Stimulated activated CD8-positive, alpha-beta memory T cell treated with anti-CD3 and anti-CD28 coated beads, Interleukin-7, amount 100 ng/mL, for 48 hours (primary cell): ENCODE measurements at regions not wholly inside any gene's neighbourhood (a gene's known extent, or its start where the extent isn't known, plus 50 kb on each side); places are given as distances from the start of the nearest gene placed in this dataset.

ENCODE experiments used
- DNase-seq, 2 donors: peaks; one replicate each; pipeline ENCODE4 v3.0.0-alpha.2; 2020; ENCODE audit warnings: low read depth in 1 of 2; ENCODE audit errors: extremely low read depth in 1 of 2

GRCh38 chr13:44299152-44299943 is 74.3 kb upstream of the SERP2 start:
- no peak for DNase-seq

DNA sequence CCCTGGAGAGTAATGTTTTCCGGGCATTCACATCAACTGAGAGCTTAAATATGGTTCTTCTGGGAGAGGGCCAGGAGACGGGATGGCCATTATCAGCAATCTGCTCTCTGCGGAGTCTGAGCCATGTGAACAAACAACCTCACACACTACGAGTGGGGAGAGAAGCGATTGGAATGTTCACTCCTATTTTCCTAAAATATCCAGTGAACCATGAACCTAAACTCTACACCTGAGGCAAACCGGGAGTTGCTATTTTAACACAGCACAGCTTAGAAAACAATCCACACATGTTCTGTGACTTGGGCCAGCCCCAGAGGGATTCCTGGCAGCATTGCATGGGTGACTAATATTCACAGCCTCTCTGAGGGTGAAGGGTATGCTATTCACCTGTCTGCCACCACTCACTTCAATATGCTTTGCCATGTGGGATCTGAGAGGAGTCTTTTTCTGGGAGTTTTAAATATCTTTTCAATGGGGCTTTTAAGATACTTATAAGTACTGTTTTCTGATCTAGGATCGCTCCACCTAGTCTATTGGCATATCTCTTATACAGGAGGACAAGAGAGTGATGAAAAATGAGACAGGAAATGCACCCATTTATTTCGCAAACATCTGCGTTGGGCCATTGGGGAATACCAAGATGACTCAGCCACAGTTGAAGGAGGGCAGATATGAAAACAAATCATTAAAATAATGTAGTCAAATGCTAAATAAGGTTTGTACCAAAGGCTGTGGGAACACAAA is 72.6 kb upstream of the SERP2 start:
- DNase-seq, result peak in 1 of 2 donors; percentile 16

DNA sequence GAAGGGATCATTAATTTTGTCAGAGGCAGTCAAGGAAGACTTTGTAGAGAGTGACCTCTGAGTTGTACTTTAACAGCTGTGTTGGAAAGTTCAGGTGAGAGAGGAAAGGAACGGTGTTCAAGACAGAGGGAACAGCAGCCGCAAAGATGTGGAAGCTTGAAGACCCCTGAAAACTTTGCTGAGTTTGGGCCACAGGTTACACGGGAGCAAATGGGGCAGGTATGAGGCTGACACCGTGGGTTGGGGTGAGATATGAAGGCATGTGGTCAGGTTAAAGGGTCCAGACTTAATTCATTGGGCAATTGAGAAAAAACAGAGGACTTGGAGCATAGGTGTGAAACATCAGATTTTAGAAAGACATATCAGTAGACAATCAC is 72.0 kb upstream of the SERP2 start:
- DNase-seq, result no peak

DNA sequence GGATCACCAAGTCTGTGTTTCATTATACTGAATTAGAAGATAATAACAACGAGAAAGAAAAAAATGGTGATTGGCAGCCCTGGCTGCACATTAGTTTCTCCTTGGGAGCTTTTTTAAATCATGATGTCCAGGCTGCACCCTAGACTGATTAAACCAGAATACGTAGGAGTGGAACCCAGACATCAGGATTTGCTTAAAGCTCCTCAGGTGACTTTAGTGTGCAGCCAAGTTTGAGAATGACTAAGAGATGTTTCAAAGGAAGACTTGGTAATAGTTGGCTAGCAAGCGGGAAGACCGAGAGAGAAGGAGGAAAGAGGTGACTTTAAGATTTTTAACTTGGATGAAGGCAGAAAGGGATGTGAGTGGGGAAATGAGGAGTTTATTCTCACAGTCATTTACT is 71.4 kb upstream of the SERP2 start:
- DNase-seq, result no peak

- DNase-seq, result no peak
Measured at GRCh38 chr13:44302940-44303575, 70.6 kb upstream of the SERP2 start.

GRCh38 chr13:44303681-44304432 is 69.8 kb upstream of the SERP2 start:
- DNase-seq, result no peak

GRCh38 chr13:44304433-44304725 is 69.2 kb upstream of the SERP2 start:
- no peak for DNase-seq

DNA sequence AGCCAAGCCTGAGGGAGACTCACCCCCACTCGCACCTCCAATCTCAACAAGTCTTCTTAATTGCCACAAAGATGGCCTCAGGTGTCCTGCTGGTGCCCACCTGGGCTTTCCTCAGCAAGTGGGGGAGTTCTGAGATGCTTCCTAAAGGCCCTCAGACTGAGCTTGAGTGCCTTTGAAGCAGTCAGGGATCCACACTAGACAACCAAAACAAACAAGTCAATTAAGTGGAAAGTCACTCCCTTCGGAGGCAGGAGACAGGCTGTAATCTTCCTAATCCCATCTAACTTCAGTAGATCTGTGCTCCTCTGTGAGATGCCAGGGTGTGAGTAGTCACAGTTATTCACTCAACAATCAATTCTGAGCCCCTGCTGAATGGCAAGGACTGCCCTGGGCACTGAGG is 68.3 kb upstream of the SERP2 start:
- no peak for DNase-seq

DNA sequence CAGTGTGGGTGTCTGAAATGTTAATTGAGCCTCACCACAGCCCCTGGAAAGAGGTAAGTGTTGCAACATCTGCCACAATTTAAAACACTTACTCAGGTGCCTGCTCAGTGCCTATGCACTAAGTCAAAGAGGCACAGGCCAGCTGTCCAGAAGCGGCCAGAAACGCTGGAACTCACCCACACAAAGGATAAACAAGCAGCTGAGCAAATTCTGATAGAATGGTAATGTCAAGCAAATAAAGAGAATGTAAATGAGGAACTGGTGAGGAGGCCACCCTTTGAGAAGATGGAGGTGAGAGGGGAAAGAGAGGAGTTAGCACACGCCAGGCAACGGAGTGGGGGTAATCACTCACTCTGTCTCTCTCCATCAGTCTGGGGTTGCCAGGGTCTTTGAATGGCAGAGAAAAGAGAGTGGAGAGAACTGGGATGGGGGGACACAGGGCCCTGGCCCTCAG is 67.7 kb upstream of the SERP2 start:
- no peak for DNase-seq

DNA sequence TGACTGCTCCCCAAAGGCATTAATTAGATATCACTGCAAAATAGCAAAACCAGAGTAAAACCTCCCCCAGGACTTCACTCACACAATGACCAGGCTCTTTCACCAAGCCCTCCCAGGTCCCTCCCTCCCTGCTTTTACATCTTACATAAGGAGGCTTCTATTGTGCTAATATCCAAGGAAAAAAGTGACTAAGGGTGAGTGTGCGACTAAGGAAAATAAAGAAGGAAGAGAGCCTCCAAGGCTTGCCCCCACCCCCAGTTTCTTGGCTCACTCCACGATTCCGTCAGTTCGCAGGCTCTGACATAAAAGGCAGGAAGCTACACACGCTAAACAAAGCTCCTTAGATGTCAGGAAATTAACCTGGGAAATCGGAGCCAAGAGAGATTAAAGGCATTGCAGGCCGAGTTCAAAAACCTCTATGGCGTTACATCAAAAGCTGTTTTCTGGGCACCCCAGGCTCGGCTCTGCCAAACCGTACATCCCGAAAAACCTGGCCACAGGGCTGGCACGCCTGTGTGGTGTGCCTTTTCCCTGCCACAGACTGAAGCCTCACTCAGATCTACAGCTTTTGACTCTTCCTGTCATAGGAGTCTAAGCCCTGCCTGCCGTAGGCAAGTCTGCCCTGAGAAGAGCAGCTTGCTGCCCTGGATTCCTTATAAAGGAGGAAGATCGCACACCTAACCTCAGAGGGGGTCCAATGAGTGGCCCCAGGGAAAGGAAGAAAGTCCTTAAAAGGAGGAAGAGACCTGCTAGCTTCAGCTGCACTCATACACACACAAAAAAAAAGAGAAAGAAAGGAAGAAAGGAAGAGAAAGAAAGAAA is 67.0 kb upstream of the SERP2 start:
- DNase-seq, result no peak

DNA sequence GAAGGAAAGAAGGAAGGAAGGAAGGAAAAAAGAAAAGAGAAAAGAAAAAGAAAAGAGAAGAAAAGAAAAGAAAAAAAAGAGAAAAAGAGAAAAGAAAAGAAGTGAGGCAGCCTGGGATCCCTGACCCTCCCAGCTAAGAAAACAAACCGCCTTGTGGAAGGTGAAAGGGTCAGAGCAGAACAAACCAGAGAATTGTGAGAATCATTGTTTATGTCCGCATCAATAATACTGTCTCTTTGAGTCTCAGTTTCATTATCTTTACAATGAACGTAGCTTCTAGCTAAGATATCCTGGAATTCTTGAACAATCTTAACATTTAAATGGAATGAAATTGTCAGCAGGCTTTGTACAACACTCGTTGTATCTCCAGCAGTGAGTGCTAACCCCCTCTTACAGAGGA is 66.4 kb upstream of the SERP2 start:
- no peak for DNase-seq

DNA sequence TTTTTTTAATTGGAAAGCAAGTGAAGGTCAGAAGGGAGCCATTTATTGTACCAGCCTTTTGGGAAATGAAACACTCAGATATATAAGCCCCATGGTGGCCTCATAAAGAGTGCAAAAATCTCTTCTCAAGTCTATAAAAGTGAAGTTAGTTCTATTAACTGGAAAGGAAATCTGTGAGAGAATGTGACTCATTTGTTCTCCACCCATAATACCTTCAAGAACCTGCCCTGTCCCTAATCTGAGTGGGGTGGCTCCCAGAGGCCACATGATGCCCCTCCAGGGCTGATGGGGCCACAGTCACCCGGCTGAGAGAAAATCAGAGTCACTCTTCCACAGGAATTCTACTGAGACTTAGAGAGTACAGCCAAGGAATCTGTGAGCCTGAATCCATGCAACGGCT is 65.8 kb upstream of the SERP2 start:
- DNase-seq, result no peak

GRCh38 chr13:44308352-44308751 is 65.3 kb upstream of the SERP2 start:
- no peak for DNase-seq

- no peak for DNase-seq
Measured at GRCh38 chr13:44309794-44310757, 63.5 kb upstream of the SERP2 start.

- no peak for DNase-seq
Measured at GRCh38 chr13:44311011-44311780, 62.4 kb upstream of the SERP2 start.

DNA sequence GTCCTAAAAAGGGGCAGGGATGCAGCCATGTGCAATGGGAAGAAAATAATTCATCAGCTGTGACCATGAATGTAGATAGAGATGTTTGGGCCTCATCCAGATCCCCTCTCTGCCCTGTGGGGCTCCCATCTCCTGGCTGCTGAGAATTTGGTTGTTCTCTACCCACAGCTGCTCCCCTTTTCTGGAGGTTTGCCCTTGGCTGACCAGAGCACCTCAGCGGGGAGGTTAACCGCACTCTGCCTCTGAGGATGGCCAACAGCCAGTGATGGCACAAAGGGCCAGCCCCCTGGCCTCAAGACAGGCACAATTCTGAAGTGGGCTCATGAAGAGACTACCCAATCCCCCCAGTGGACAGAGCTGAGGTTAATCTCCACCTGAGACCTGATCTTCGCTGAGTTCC is 61.5 kb upstream of the SERP2 start:
- DNase-seq, result no peak

DNA sequence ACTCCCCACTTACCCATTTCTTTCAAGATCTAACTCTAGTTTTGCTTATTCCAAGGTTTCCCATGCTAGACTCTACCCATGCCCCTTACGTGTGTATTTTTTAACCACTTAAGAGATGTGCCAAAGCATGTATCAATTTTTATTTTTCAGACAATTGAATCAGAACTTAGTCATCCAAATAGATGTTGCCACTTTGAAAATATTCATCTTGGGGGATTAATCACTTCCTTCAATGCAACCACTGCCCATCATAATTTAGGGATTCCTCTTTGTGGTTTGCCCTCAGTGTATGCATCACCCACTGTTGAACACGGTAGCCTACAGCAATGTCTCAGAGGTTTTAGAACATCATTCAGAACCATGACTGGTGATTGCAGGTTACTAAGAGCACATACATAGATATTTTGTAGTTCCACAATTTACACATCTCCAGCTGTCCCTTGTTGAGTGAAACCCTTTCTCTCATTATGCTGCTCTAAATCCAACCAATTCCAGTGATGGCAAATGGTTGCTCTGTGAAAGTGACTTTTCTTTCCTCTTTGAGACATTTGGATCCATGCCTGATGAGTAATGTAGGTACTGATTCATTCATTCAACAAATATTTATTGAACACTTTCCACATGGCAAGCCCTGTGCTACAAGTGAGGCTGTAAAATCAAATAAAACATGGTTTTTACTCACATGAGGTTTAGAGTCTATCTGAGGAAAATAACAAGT is 60.6 kb upstream of the SERP2 start:
- DNase-seq, result peak in 1 of 2 donors; percentile 11

GRCh38 chr13:44313674-44314073 is 60.0 kb upstream of the SERP2 start:
- no peak for DNase-seq
